Panc1 (cell line): ENCODE measurements at regions not wholly inside any gene's neighbourhood (a gene's known extent, or its start where the extent isn't known, plus 50 kb on each side); places are given as distances from the start of the nearest gene placed in this dataset.

ENCODE experiments used
- ATAC-seq: fragments of 200-7000 bp; cut with Tn5 transposase; 2 replicates; pipeline ENCODE4 v1.9.1; 2020; ENCODE audit warnings: mild to moderate bottlenecking, moderate library complexity
- BruUV-seq: library from RNA; stranded (reverse); fragments of 400-500 nt; replicated peaks from 2 replicates; lab custom pipeline; 2021; lab: Mats Ljungman, UMichigan
- CTCF ChIA-PET: fragments of 300-600 bp; sonication (Branson Sonifier 250); formaldehyde crosslinking; loops from one replicate; lab custom pipeline; 2022; ENCODE audit warnings: antibody characterized with exemption; lab: Charles Lee
- POLR2A ChIA-PET: fragments of 300-600 bp; sonication (Branson Sonifier 250); formaldehyde crosslinking; loops from one replicate; lab custom pipeline; 2022; ENCODE audit warnings: antibody characterized with exemption; lab: Charles Lee
- DNase-seq: peaks from one replicate; pipeline ENCODE4 v3.0.0-alpha.2; 2010; ENCODE audit warnings: low read depth, low spot score
- H3K27ac ChIP-seq: 2 replicates; pipeline ENCODE4 v1.5.1; 2011; ENCODE audit warnings: mild to moderate bottlenecking, low read length, inconsistent platforms
- H3K27me3 ChIP-seq: fragments of 200-500 bp; sonication (Bioruptor generic); 2 replicates; pipeline ENCODE4 v1.6.0; 2014; ENCODE audit warnings: low read length, inconsistent platforms; ENCODE audit not compliant: control insufficient read depth, insufficient read depth
- H3K36me3 ChIP-seq: fragments of 200-500 bp; sonication (Bioruptor generic); 2 replicates; pipeline ENCODE4 v1.5.1; 2014; ENCODE audit warnings: inconsistent platforms, mild to moderate bottlenecking, low read length, moderate library complexity; ENCODE audit not compliant: control insufficient read depth, insufficient read depth
- H3K4me1 ChIP-seq: 2 replicates; pipeline ENCODE4 v1.5.1; 2011; ENCODE audit warnings: inconsistent platforms, mild to moderate bottlenecking, low read length, moderate library complexity; ENCODE audit not compliant: control insufficient read depth, insufficient read depth
- H3K4me3 ChIP-seq, 2 experiments: 2 replicates each; pipeline ENCODE4 v1.5.1; 2011 to 2012; ENCODE audit warnings: low read depth in 2 of 2, low read length in 2 of 2, mild to moderate bottlenecking in 2 of 2, inconsistent platforms in 1 of 2, moderate library complexity in 1 of 2
- H3K9me3 ChIP-seq: fragments of 200-500 bp; sonication (Bioruptor generic); 2 replicates; pipeline ENCODE4 v1.5.1; 2014; ENCODE audit warnings: low read depth, mild to moderate bottlenecking, inconsistent platforms, low read length, moderate library complexity; ENCODE audit not compliant: control insufficient read depth, insufficient read depth
- CTCF ChIP-seq: fragments of 450-650 bp; IDR thresholded peaks from 2 replicates; pipeline ENCODE4 v1.5.1; 2017; ENCODE audit warnings: mild to moderate bottlenecking
- POLR2AphosphoS5 ChIP-seq: IDR thresholded peaks from 2 replicates; pipeline ENCODE4 v1.6.1; 2012; ENCODE audit warnings: mild to moderate bottlenecking, low read depth, low read length, moderate library complexity
- REST ChIP-seq, 2 experiments: IDR thresholded peaks; 2 replicates each; pipeline ENCODE4 v1.6.1; 2011 to 2012; ENCODE audit warnings: low read depth in 2 of 2, control low read depth in 1 of 2, low read length in 1 of 2, mild to moderate bottlenecking in 1 of 2, moderate library complexity in 1 of 2; ENCODE audit not compliant: insufficient read depth in 1 of 2
- SIN3A ChIP-seq: IDR thresholded peaks from 2 replicates; pipeline ENCODE4 v1.6.1; 2012; ENCODE audit warnings: low read depth, mild to moderate bottlenecking, low read length, moderate library complexity, borderline replicate concordance; ENCODE audit not compliant: insufficient read depth
- TCF7L2 ChIP-seq: IDR thresholded peaks from 2 replicates; pipeline ENCODE4 v1.6.1; 2011; ENCODE audit warnings: mild to moderate bottlenecking, low read depth, low read length, inconsistent platforms
- in situ Hi-C: cut with HindIII; loops from 2 replicates; pipeline ENCODE4 v1.10.0; 2016; ENCODE audit warnings: low sequenced_read_pairs, low pct_unique_long_range_greater_than_20kb
- intact Hi-C: fragments of 100-400 bp; cut with micrococcal nuclease; formaldehyde crosslinking; loops from one replicate; pipeline ENCODE4 v1.10.0; 2022; ENCODE audit not compliant: unreplicated experiment

- no TSS peak for BruUV-seq
- H3K27me3 ChIP-seq = no peaks in the 10 kb centered on the region
- TF ChIP-seq REST (IDR thresholded peaks at IDR 0.05; ENCODE audit: insufficient read depth in 1 of 2, low read depth in 2 of 2, low read length in 1 of 2) (no peak), TCF7L2 (no peak), POLR2AphosphoS5 (no peak), SIN3A (no peak), CTCF (no peak)
- no peak for ATAC-seq
- H3K27ac ChIP-seq = no peak overlapping the region
- no peaks in the 10 kb centered on the region for H3K36me3 ChIP-seq
- in situ Hi-C loops = no loop called here
- H3K4me1 ChIP-seq = no peaks in the 10 kb centered on the region
- CTCF ChIA-PET = no interaction called here
- intact Hi-C loops = no loop called here
- no peaks in the 10 kb centered on the region for H3K9me3 ChIP-seq
- H3K4me3 ChIP-seq = no peak overlapping the region
- POLR2A ChIA-PET = no interaction called here
- no peak for DNase-seq
Measured at GRCh38 chr3:68295457-68295856, 636.9 kb downstream of the TAFA4 start.

GRCh38 chr3:68290333-68290732 is 635.9 kb upstream of the SUCLG2 start:
- ATAC-seq (no peak), DNase-seq (no peak)
- Histone ChIP-seq H3K27ac (no peak overlapping the region), H3K27me3 (no peaks in the 10 kb centered on the region), H3K36me3 (no peaks in the 10 kb centered on the region), H3K9me3 (no peaks in the 10 kb centered on the region), H3K4me3 (no peak overlapping the region), H3K4me1 (no peaks in the 10 kb centered on the region)
- POLR2A ChIA-PET = no interaction called here
- in situ Hi-C loops (no loop called here), intact Hi-C loops (no loop called here)
- CTCF ChIA-PET = no interaction called here
- TF ChIP-seq POLR2AphosphoS5 = no peak
- no peak for TF ChIP-seq SIN3A
- no peak for TF ChIP-seq TCF7L2
- TF ChIP-seq REST (IDR thresholded peaks at IDR 0.05; ENCODE audit: insufficient read depth in 1 of 2, low read depth in 2 of 2, low read length in 1 of 2) = no peak
- no peak for TF ChIP-seq CTCF
- BruUV-seq = no TSS peak
